H1 (cell line): ENCODE measurements at regions not wholly inside any gene's neighbourhood (a gene's known extent, or its start where the extent isn't known, plus 50 kb on each side); places are given as distances from the start of the nearest gene placed in this dataset.

Experiments
- ATF2 ChIP-seq: IDR thresholded peaks from 2 replicates; pipeline ENCODE4 v1.6.1; 2012; ENCODE audit warnings: low read length, inconsistent platforms
- BACH1 ChIP-seq: IDR thresholded peaks from 2 replicates; pipeline ENCODE4 v1.6.1; 2012; ENCODE audit warnings: low read length, improper control_type of control experiment
- CEBPB ChIP-seq: IDR thresholded peaks from 2 replicates; pipeline ENCODE4 v1.6.1; 2012; ENCODE audit warnings: low read depth, low read length
- CHD7 ChIP-seq: fragments of 300-600 bp; sonication (generic); IDR thresholded peaks from 2 replicates; pipeline ENCODE4 v1.7.1; 2012; ENCODE audit warnings: low read length, moderate library complexity, mild to moderate bottlenecking, inconsistent platforms; ENCODE audit not compliant: insufficient replicate concordance
- HDAC6 ChIP-seq: IDR thresholded peaks from one replicate; pipeline ENCODE4 v1.7.1; 2012; ENCODE audit warnings: low read depth, mild to moderate bottlenecking, inconsistent platforms, low read length, moderate library complexity
- JUN ChIP-seq: IDR thresholded peaks from 2 replicates; pipeline ENCODE4 v1.6.1; 2011; ENCODE audit warnings: low read depth, mild to moderate bottlenecking, improper control_type of control experiment, low read length
- RFX5 ChIP-seq: IDR thresholded peaks from 2 replicates; pipeline ENCODE4 v1.6.1; 2011; ENCODE audit warnings: low read depth, low read length, improper control_type of control experiment, borderline replicate concordance
- SRF ChIP-seq: IDR thresholded peaks from 2 replicates; pipeline ENCODE4 v1.6.1; 2011; ENCODE audit warnings: mild to moderate bottlenecking, low read depth, low read length, moderate library complexity
- USF2 ChIP-seq: IDR thresholded peaks from 2 replicates; pipeline ENCODE4 v1.6.1; 2011; ENCODE audit warnings: low read length, improper control_type of control experiment

GRCh38 chr6:140620496-140620895, 1246.0 kb upstream of the CITED2 start (continued):
- TF ChIP-seq CHD7 (no peak), USF2 (no peak), ATF2 (no peak), JUN (no peak), SRF (no peak), RFX5 (no peak), CEBPB (no peak), BACH1 (no peak), HDAC6 (no peak)
